GM23248 (cell line): ENCODE measurements at regions not wholly inside any gene's neighbourhood (a gene's known extent, or its start where the extent isn't known, plus 50 kb on each side); places are given as distances from the start of the nearest gene placed in this dataset.

Experiments
- EZH2 ChIP-seq: fragments of 200-600 bp; sonication (generic); IDR thresholded peaks from 2 replicates; pipeline ENCODE4 v1.6.1; 2018; ENCODE audit warnings: antibody characterized with exemption, mild to moderate bottlenecking; ENCODE audit not compliant: insufficient read depth, poor library complexity, severe bottlenecking
- EZH2phosphoT487 ChIP-seq: fragments of 200-600 bp; sonication (generic); IDR thresholded peaks from 2 replicates; pipeline ENCODE4 v1.6.1; 2018; ENCODE audit warnings: antibody characterized with exemption, moderate library complexity, mild to moderate bottlenecking, low read depth; ENCODE audit not compliant: insufficient read depth

GRCh38 chr16:80883816-80884215 lies 79.4 kb upstream of the CDYL2 start:
- no peak for TF ChIP-seq EZH2phosphoT487
- TF ChIP-seq EZH2, result no peak
